DMS 273 (cell line): ENCODE measurements at regions not wholly inside any gene's neighbourhood (a gene's known extent, or its start where the extent isn't known, plus 50 kb on each side); places are given as distances from the start of the nearest gene placed in this dataset.
"Not testable (repeated sequence)": the region's sequence is repeated elsewhere in the genome, so short reads cannot be mapped to it uniquely, and the experiment has no call there.

Source experiments
- DNase-seq: peaks from one replicate; lab custom pipeline; 2025; ENCODE audit not compliant: unreplicated experiment; lab: John Stamatoyannopoulos, UW

GRCh38 chr3:59243476-59243875, 193.7 kb upstream of the CFAP20DC start:
- DNase-seq = no peak

DNA sequence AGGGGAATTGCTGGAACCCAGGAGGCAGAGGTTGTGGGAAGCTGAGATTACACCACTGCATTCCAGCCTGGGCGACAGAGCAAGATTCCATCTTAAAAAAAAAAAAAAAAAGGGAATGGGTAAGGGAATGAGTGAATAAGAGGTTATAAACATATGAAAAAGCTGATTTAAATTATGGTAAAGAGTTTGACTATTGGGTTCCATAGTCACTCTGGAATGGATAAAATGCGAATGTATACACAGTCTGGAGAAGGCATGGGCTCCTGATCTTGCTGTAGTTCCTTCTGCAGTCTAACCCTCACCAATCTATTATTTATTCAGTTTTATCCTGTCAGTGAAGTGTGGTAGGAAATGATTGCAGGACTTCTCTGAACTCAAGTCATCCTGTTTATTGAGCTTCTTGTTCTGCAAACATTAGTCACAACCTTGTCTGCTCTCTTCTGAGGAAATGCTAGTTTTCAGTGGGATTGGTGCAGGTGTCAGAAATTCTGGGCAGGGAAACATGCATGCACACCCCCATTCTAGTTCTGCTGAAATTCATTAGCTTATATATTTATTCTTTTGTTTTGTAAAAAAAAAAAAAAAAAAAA, 190.9 kb upstream of the CFAP20DC start:
- no peak for DNase-seq

GRCh38 chr3:59237121-59237520, 187.3 kb upstream of the CFAP20DC start:
- no peak for DNase-seq

GRCh38 chr3:59235634-59236012, 185.8 kb upstream of the CFAP20DC start:
- no peak for DNase-seq

DNA sequence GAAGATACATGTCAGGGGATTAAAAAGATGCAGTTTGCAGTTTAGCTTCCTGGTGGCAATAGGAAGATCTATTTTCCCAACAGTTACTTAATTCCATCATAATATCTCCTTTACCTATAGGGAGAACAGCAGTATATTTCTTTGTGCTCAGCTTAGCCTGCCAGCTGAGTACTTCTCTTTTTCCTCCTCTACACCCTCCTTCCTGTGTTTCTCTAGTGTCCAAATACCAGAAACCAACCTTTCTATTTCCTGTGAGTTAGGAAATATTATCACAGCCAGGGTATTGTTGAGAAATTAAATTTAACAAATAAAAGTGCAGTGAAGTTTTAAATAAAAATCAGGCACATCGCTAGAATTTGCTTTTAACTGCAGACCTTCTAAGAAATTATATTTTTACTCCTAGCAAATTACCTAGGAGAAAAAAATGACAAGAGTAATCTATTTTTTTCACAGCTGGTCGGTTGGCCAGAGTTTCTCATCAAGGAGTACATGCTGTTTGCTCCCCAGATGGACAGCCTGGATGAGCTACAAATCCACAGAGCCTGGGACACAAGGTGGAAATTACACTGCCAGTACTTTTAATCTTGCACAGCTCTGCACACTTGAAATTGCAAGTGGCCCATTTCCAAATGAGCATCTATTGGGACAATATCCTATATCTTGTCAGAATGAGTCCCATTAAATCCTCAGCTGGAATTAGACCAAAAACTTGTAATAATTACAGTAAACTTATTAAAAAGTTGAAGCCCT, 185.2 kb upstream of the CFAP20DC start:
- DNase-seq = no peak

GRCh38 chr3:59230379-59230778, 180.6 kb upstream of the CFAP20DC start:
- not testable (repeated sequence) for DNase-seq

DNA sequence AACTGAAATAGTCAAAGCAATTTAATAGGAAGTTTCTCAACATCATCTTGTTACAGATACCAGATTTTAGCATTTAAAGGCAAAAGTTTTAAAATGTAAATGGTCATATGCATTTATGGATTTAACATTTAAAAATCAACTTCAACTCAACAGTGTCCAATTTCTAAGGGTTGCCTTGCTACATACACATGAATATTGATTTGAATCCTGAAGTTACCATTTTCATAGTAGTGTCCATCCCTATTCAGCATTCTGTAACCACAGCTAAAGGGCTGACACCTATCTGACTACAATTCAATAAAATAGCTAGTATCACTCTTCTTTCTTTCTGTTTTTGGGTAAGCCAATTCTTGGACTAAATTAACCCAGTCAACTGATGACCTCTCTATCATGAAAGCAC, 164.0 kb upstream of the CFAP20DC start:
- DNase-seq = no peak

DNA sequence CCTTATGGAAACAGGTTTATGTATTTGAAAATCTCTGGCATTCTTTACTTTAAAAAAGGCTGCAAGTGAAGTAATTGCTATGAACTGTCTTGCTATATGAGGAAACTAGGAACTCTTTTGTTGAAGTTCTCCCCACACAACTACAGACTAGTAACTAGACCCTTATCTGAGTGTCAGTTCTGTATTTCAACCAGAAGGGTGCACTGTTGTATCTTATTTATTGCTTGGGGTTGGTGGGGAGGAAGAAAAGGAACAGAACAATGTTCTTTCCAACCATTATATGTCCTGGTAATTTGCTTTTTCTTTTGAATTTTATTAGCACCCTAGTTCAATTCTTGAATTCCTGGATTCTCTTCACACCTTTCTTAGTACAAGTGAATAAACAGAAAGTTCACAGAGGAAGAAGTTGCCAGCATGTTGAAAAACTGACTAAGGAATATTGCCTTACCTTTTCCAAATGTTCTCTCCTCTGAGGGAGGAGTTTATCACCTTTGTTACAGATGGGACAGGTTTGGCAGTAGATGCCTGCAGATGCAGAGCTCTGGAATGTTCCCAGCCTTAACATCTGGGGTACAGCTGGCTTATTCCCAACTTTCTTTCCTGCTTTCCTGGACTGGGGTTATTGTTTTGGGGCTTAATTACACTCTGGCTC, 162.4 kb upstream of the CFAP20DC start:
- DNase-seq = peak; percentile 66

DNA sequence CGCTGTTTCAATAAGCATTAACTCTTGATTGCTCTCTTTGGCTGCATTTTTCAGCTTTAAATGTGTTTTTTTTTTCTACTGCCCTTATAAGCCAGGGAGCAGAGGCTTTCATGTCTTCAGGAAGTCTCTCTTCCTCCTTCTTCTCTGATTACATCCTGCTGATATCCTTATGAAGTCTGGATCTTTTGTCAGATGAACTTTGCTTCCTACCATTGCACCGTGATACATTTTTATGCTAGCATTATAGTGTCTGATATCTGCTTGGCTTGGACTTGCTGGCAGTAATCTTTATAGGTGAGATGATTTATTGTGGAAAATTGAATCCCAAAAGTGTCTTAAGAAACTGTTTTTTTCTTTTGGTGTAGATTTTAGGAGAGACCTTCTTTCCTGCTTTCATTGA, 160.4 kb upstream of the CFAP20DC start:
- no peak for DNase-seq

- no peak for DNase-seq
Observed at GRCh38 chr3:59192473-59192872, 142.6 kb upstream of the CFAP20DC start.

DNA sequence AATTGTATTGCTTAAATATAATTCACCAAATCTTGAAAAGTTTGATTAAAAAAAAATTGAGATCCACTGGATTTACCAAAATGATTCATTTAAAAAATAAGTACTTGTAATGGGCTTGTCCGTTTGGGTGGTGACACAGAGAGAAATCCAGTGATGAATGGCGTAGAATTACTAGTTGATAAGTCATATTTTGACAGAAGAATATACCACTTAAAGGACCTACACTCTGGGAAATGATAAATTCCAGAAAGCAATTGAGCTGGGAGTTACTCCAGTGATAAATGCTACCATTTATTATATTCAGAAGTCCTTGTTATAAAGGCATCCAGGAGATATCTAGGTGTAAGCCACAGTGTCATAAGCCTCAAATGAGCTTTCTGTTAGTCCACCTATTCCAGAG, 141.8 kb upstream of the CFAP20DC start:
- DNase-seq = no peak

GRCh38 chr3:59189939-59190338, 140.1 kb upstream of the CFAP20DC start:
- no peak for DNase-seq

DNA sequence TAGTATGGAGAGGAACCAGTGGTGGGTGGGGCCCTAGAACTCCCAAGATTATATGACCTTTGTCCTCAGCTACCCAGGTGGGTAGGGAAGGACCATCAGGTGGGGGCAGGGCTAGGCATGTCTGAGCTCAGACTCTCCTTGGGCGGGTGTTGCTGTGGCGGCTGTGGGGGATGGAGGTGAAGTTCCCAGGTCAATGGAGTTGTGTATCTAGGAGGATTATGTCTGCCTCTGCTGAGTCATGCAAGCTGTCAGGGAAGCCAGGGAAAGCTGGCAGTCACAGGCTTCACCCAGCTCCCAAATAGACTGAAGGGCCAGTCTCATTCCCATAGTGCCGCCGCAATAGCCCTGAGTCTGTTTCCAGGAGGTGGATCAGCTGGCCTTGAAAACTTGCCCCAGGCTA, 139.7 kb upstream of the CFAP20DC start:
- peak; percentile 2 for DNase-seq

GRCh38 chr3:59186725-59187124, 136.9 kb upstream of the CFAP20DC start:
- DNase-seq = no peak

DNA sequence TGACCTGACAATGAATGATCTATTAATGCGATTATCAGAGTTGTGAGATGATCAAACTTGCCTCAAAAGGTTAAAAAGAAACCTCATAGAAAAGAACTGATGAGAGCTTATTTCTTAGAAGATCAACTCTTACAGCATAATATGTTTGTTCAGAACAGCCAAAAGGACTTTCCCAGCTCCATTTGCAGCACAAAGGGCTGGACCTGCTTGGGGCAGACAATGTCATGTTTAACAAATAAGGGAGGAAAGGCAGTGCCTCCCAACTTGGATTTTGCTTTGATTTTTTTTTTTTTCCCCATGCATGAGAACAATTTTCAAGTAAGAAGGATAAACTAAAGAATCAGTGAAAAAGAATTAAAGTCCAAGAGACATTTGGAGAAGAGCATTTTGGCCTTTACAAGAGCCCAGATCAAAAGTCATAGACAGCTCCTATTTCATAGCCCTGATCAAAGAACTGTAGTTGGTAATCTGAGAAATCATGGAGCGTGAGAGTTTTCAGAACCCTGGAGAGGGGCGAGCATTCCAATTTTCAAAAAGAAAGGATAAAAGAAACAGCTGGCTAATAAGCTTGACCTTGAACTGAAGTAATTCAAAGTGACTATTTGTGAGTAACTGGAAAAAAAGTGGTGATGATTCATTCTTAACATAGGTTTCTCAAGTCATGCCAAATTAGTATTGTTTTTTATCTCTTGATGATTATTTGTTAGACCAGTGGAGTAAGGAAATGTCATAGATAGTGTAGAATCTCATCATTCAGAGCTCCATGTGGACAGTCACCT, 136.0 kb upstream of the CFAP20DC start:
- DNase-seq = no peak

GRCh38 chr3:59180006-59180405, 130.2 kb upstream of the CFAP20DC start:
- peak; percentile 11 for DNase-seq

DNA sequence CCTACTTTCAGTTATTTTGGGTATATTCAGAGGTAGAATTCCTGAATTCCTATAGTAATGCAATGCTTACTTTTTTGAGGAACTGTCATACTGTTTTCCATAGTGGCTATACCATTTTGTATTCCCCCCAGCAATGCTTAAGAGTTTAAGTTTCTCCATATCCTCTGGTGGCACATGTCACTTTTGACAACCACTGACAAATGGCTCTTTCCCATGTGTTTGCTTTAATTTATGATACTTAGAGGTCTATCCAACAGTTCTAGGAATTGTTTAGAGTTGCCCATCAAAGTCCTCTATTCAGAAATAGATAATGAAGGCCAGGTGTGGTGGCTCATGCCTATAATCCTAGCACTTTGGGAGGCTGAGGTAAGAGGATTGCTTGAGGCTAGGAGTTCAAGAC, 128.9 kb upstream of the CFAP20DC start:
- no peak for DNase-seq

DNA sequence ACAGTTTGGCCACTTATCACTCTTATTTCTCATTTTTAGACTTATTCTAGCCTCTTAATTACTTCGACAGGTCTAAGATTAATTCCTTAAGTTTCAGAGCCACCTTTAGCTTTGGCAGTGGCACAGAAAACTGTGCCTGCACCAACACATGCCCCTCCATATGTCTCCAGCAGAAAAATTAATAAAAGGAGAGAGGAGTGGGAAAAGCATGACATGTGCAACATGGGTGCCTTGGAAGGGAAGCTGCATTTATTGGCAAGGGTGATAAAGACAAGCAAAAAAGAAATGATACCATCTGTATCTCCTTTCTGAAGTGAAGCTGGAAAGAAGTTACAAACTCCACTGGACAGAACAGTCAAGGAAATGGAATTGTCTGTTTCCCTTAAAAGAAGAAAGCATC, 121.7 kb upstream of the CFAP20DC start:
- DNase-seq = no peak

- not testable (repeated sequence) for DNase-seq
Observed at GRCh38 chr3:59170166-59170565, 120.3 kb upstream of the CFAP20DC start.

DNA sequence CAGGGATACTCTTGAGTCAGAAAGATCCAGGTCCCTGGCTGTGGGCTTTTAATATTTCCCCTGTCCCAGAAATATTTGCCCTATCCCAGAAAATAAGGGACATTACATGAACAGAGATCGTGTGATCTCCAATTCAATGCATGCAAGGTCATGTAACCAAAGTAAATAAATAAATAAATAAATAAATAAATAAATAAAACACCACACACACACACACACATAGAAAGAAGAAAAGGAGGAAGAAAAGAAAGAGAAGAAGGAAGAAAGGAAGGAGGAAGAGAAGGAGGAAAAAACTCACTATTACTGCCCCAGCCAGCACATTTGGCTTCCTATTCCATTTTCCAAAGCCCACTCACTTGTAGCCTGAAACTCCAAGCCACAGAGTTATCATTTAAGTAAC, 117.9 kb upstream of the CFAP20DC start:
- no peak for DNase-seq

DNA sequence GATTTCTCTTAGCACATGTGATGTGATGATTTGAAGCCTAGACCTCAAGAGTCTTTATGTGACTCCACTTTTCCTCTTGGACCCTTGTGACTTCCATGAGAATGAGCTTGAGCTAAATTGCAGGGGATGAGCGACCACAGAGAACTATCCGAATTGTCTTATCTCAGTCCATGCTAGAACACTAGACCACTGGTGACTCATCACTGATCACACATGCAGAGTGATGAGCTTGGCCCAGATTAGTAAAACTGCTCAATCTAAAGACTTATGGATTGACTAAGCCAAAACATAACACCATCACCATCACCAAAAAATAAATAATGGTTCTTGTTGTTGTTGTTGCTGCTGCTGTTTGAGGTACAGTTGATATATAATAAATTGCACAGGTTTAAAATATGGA, 114.1 kb upstream of the CFAP20DC start:
- DNase-seq = no peak

DNA sequence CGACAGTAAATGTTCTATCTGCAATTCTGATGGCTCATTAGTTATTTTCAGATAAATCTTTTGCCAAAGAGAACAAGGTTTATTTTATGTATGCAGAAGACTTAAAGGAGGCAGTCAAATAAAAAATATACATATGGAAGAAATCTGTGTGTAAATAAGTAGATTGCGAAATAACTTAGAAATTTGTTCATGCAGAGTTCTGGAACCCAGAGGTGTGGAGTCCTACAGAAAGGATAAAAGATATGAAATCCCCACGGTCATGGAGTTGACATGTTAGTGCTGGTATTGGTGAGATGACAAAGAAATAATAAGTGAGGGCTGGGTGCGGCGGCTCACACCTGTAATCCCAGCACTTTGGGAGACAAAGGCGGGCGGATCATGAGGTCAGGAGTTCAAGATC, 111.2 kb upstream of the CFAP20DC start:
- no peak for DNase-seq
